GM12878 (cell line): ENCODE measurements at regions not wholly inside any gene's neighbourhood (a gene's known extent, or its start where the extent isn't known, plus 50 kb on each side); places are given as distances from the start of the nearest gene placed in this dataset.

Source experiments
- ATAC-seq: fragments of 200-7000 bp; cut with Tn5 transposase; 3 replicates; pipeline ENCODE4 v1.9.1; 2020; ENCODE audit warnings: mild to moderate bottlenecking, moderate library complexity
- BruUV-seq: library from RNA; stranded (reverse); fragments of 400-500 nt; replicated peaks from 2 replicates; lab custom pipeline; 2021; lab: Mats Ljungman, UMichigan
- CTCF ChIA-PET: fragments of 300-600 bp; sonication (Branson Sonifier 250); formaldehyde crosslinking; extraction: SDS; loops from one replicate; lab custom pipeline; 2021; ENCODE audit warnings: inconsistent platforms; lab: Yijun Ruan, JAX
- POLR2A ChIA-PET: fragments of 350-600 bp; formaldehyde crosslinking; extraction: SDS; loops from one replicate; lab custom pipeline; 2021; ENCODE audit warnings: inconsistent platforms; lab: Charles Lee
- RAD21 ChIA-PET: fragments of 300-600 bp; sonication (Branson Sonifier 250); formaldehyde crosslinking; loops from one replicate; lab custom pipeline; 2023; ENCODE audit warnings: antibody characterized with exemption; ENCODE audit not compliant: unreplicated experiment; lab: Charles Lee
- SMC1A ChIA-PET: fragments of 300-600 bp; sonication (Branson Sonifier 250); formaldehyde crosslinking; loops from one replicate; lab custom pipeline; 2023; ENCODE audit not compliant: unreplicated experiment, uncharacterized antibody; lab: Charles Lee
- DNase-seq: peaks from one replicate; pipeline ENCODE4 v3.0.0-alpha.2; 2011; ENCODE audit warnings: low read depth, low spot score
- FAIRE-seq: peaks from 3 replicates; lab custom pipeline; 2011; peaks lifted over from hg19 to GRCh38; lab: Jason Lieb, UNC
- H2AFZ ChIP-seq: 2 replicates; pipeline ENCODE4 v1.6.0; 2011; ENCODE audit warnings: low read depth, low read length, control low read depth; ENCODE audit not compliant: control insufficient read depth
- H3K27ac ChIP-seq: 2 replicates; pipeline ENCODE4 v1.5.1; 2011; ENCODE audit warnings: control low read depth; ENCODE audit not compliant: control insufficient read depth, insufficient read depth
- H3K27me3 ChIP-seq, 2 experiments: replicated peaks in 1 of 2; 2 replicates each; pipeline versions ENCODE4 v1.6.0 to v1.6.1; 2011; ENCODE audit warnings: low read length in 1 of 2; ENCODE audit not compliant: control insufficient read depth in 2 of 2, insufficient read depth in 2 of 2
- H3K36me3 ChIP-seq, 2 experiments: 2 replicates each; pipeline ENCODE4 v1.5.1; 2011; ENCODE audit warnings: low read length in 1 of 2; ENCODE audit not compliant: control insufficient read depth in 2 of 2, insufficient read depth in 2 of 2
- H3K4me1 ChIP-seq: 2 replicates; pipeline ENCODE4 v1.6.1; 2011; ENCODE audit warnings: mild to moderate bottlenecking, low read length, moderate library complexity, mixed read lengths; ENCODE audit not compliant: control insufficient read depth, insufficient read depth
- H3K4me2 ChIP-seq: 2 replicates; pipeline ENCODE4 v1.6.0; 2011; ENCODE audit warnings: control low read depth; ENCODE audit not compliant: control insufficient read depth, insufficient read depth
- H3K4me3 ChIP-seq: fragments of 200-600 bp; sonication (generic); 2 replicates; pipeline ENCODE4 v1.5.1; 2016
- H3K79me2 ChIP-seq: 2 replicates; pipeline ENCODE4 v1.6.0; 2011; ENCODE audit warnings: low read length; ENCODE audit not compliant: control insufficient read depth, insufficient read depth
- H3K9ac ChIP-seq: 2 replicates; pipeline ENCODE4 v1.8.0; 2011; ENCODE audit warnings: low read length, control low read depth, mixed read lengths; ENCODE audit not compliant: control insufficient read depth, insufficient read depth
- H3K9me3 ChIP-seq: replicated peaks from 3 replicates; pipeline ENCODE4 v1.5.1; 2011; ENCODE audit warnings: mild to moderate bottlenecking, low read length; ENCODE audit not compliant: control insufficient read depth, insufficient read depth
- H4K20me1 ChIP-seq: 2 replicates; pipeline ENCODE4 v1.6.0; 2011; ENCODE audit not compliant: control insufficient read depth, insufficient read depth
- ESRRA ChIP-seq: IDR thresholded peaks from 2 replicates; pipeline ENCODE4 v1.6.1; 2012; ENCODE audit warnings: mild to moderate bottlenecking, low read length, improper control_type of control experiment
- KAT2A ChIP-seq: conservative IDR thresholded peaks from 2 replicates; pipeline ENCODE4 v1.6.1; 2011; ENCODE audit warnings: low read depth, low read length; ENCODE audit not compliant: control insufficient read depth
- SMAD5 ChIP-seq: IDR thresholded peaks from 2 replicates; pipeline ENCODE4 v1.6.1; 2016; ENCODE audit warnings: antibody characterized with exemption, low read depth
- ZSCAN29 ChIP-seq: fragments of 450-650 bp; IDR thresholded peaks from 2 replicates; pipeline ENCODE4 v1.6.1; 2017; ENCODE audit warnings: mild to moderate bottlenecking, moderate library complexity
- WGBS: methylation state at CpG from one replicate; pipeline ENCODE4 v1.1.6; 2016; ENCODE audit warnings: low lambda C conversion rate; ENCODE audit not compliant: insufficient replicate concordance, insufficient coverage; ENCODE audit errors: missing lambda C conversion rate; 5-methylcytosine and 5-hydroxymethylcytosine counted together
- in situ Hi-C: fragments of 300-500 bp; cut with MboI; formaldehyde crosslinking; loops from 9 replicates; pipeline ENCODE4 v1.14.3; 2018; ENCODE audit warnings: mixed read lengths
- intact Hi-C: fragments of 100-400 bp; cut with micrococcal nuclease; formaldehyde crosslinking; loops from one replicate; pipeline ENCODE4 v1.14.2; 2022; ENCODE audit not compliant: unreplicated experiment
- TF ChIP-seq, protein P1 (sequence below): IDR thresholded peaks from 2 replicates; pipeline ENCODE4 v1.6.1; 2012; ENCODE audit warnings: low read depth, low read length, improper control_type of control experiment

GRCh38 chr10:6843894-6844650, 264.0 kb upstream of the PRKCQ start:
- CTCF ChIA-PET: interaction anchor here (1.0 to 1.3 kb wide), 3 partner anchors 74 to 573 kb away, joined by 3 to 4 read pairs (median 3); no protein-coding TSS in a partner anchor
- no peak overlapping the region for H3K27ac ChIP-seq
- no peak overlapping the region for H3K4me2 ChIP-seq
- peaks cover 0 to 2% of the 10 kb centered on the region in 2 experiments; a peak in 1 of 4 replicates for H3K27me3 ChIP-seq
- H3K9ac ChIP-seq: no peak overlapping the region
- FAIRE-seq (no peak), DNase-seq (no peak), ATAC-seq (no peak)
- SMC1A ChIA-PET: interaction anchor here (0.6 to 1.0 kb wide), 2 partner anchors 573 to 1266 kb away, joined by 3 to 4 read pairs; no protein-coding TSS in a partner anchor
- H3K4me1 ChIP-seq: no peaks in the 10 kb centered on the region
- H2AFZ ChIP-seq: no peak overlapping the region
- in situ Hi-C loops: loop anchor here (25.0 kb wide), 1 partner anchor 107 kb away; no protein-coding TSS in a partner anchor
- H3K36me3 ChIP-seq: no peaks in the 10 kb centered on the region
- no peaks in the 10 kb centered on the region for H3K9me3 ChIP-seq
- no peaks in the 10 kb centered on the region for H3K79me2 ChIP-seq
- WGBS: 7% methylated on average over 4 of the region's 4 CpGs
- intact Hi-C loops: no loop called here
- no peak for TF ChIP-seq KAT2A
- TF ChIP-seq ESRRA: no peak
- TF ChIP-seq, protein P1, sequence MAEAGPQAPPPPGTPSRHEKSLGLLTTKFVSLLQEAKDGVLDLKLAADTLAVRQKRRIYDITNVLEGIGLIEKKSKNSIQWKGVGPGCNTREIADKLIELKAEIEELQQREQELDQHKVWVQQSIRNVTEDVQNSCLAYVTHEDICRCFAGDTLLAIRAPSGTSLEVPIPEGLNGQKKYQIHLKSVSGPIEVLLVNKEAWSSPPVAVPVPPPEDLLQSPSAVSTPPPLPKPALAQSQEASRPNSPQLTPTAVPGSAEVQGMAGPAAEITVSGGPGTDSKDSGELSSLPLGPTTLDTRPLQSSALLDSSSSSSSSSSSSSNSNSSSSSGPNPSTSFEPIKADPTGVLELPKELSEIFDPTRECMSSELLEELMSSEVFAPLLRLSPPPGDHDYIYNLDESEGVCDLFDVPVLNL: no peak
- no peak for TF ChIP-seq ZSCAN29
- TF ChIP-seq SMAD5: no peak
- RAD21 ChIA-PET: no interaction called here
- POLR2A ChIA-PET: no interaction called here
- no TSS peak for BruUV-seq
- no peak overlapping the region for H3K4me3 ChIP-seq
- no peaks in the 10 kb centered on the region for H4K20me1 ChIP-seq
